ENCODE measurements at regions not wholly inside any gene's neighbourhood (a gene's known extent, or its start where the extent isn't known, plus 50 kb on each side); places are given as distances from the start of the nearest gene placed in this dataset.

- peaks cover 14% of the 10 kb centered on the region for H3K9me3 ChIP-seq (ENCODE audit: low read length)
- no peaks in the 10 kb centered on the region for H3K36me3 ChIP-seq (ENCODE audit: insufficient read depth, low read length)
- peak overlapping the region in 1 of 2 donors; percentile 49 for H3K4me3 ChIP-seq (ENCODE audit: low read depth in 1 of 2, low read length in 2 of 2)
- no peak overlapping the region for H3K9ac ChIP-seq (ENCODE audit: low read length)
- H3K27ac ChIP-seq (ENCODE audit: low read depth, low read length) = no peak overlapping the region
- peaks cover 0 to 28% of the 10 kb centered on the region in 2 donors for H3K27me3 ChIP-seq (ENCODE audit: control insufficient read depth in 1 of 2, insufficient read depth in 2 of 2, low read length in 2 of 2)
- no peaks in the 10 kb centered on the region for H3K4me1 ChIP-seq (ENCODE audit: insufficient read depth, low read length)
Measured at GRCh38 chr4:183797011-183797444, 108.1 kb upstream of the STOX2 start.

GRCh38 chr4:183797445-183798300 lies 107.4 kb upstream of the STOX2 start:
- H3K4me1 ChIP-seq (ENCODE audit: insufficient read depth, low read length) = no peaks in the 10 kb centered on the region
- peaks cover 0 to 28% of the 10 kb centered on the region in 2 donors for H3K27me3 ChIP-seq (ENCODE audit: control insufficient read depth in 1 of 2, insufficient read depth in 2 of 2, low read length in 2 of 2)
- no peak overlapping the region for H3K27ac ChIP-seq (ENCODE audit: low read depth, low read length)
- H3K36me3 ChIP-seq (ENCODE audit: insufficient read depth, low read length) = no peaks in the 10 kb centered on the region
- peaks cover 13% of the 10 kb centered on the region for H3K9me3 ChIP-seq (ENCODE audit: low read length)
- H3K4me3 ChIP-seq (ENCODE audit: low read depth in 1 of 2, low read length in 2 of 2) = peak overlapping the region; percentile 27 to 57
- H3K9ac ChIP-seq (ENCODE audit: low read length) = no peak overlapping the region

- Histone ChIP-seq H3K4me1 (ENCODE audit: insufficient read depth, low read length) (no peaks in the 10 kb centered on the region), H3K4me3 (ENCODE audit: low read depth in 1 of 2, low read length in 2 of 2) (peak overlapping the region; percentile 23 to 25), H3K9me3 (ENCODE audit: low read length) (peaks cover 7% of the 10 kb centered on the region), H3K27ac (ENCODE audit: low read depth, low read length) (no peak overlapping the region), H3K36me3 (ENCODE audit: insufficient read depth, low read length) (no peaks in the 10 kb centered on the region), H3K9ac (ENCODE audit: low read length) (no peak overlapping the region), H3K27me3 (ENCODE audit: control insufficient read depth in 1 of 2, insufficient read depth in 2 of 2, low read length in 2 of 2) (peaks cover 0 to 28% of the 10 kb centered on the region in 2 donors)
Measured at GRCh38 chr4:183798301-183799253, 106.5 kb upstream of the STOX2 start.

GRCh38 chr4:183801457-183802165 lies 103.5 kb upstream of the STOX2 start:
- Histone ChIP-seq H3K27me3 (ENCODE audit: control insufficient read depth in 1 of 2, insufficient read depth in 2 of 2, low read length in 2 of 2) (peaks cover 0 to 28% of the 10 kb centered on the region in 2 donors), H3K36me3 (ENCODE audit: insufficient read depth, low read length) (no peaks in the 10 kb centered on the region), H3K4me1 (ENCODE audit: insufficient read depth, low read length) (no peaks in the 10 kb centered on the region), H3K4me3 (ENCODE audit: low read depth in 1 of 2, low read length in 2 of 2) (no peak overlapping the region), H3K9me3 (ENCODE audit: low read length) (no peaks in the 10 kb centered on the region), H3K27ac (ENCODE audit: low read depth, low read length) (no peak overlapping the region), H3K9ac (ENCODE audit: low read length) (no peak overlapping the region)

GRCh38 chr4:183806341-183806740 lies 98.8 kb upstream of the STOX2 start:
- Histone ChIP-seq H3K9ac (ENCODE audit: low read length) (no peak overlapping the region), H3K27me3 (ENCODE audit: control insufficient read depth in 1 of 2, insufficient read depth in 2 of 2, low read length in 2 of 2) (no peaks in the 10 kb centered on the region), H3K4me1 (ENCODE audit: insufficient read depth, low read length) (no peaks in the 10 kb centered on the region), H3K36me3 (ENCODE audit: insufficient read depth, low read length) (no peaks in the 10 kb centered on the region), H3K4me3 (ENCODE audit: low read depth in 1 of 2, low read length in 2 of 2) (no peak overlapping the region), H3K9me3 (ENCODE audit: low read length) (no peaks in the 10 kb centered on the region), H3K27ac (ENCODE audit: low read depth, low read length) (no peak overlapping the region)

- H3K36me3 ChIP-seq (ENCODE audit: insufficient read depth, low read length) = no peaks in the 10 kb centered on the region
- no peaks in the 10 kb centered on the region for H3K9me3 ChIP-seq (ENCODE audit: low read length)
- no peaks in the 10 kb centered on the region for H3K27me3 ChIP-seq (ENCODE audit: control insufficient read depth in 1 of 2, insufficient read depth in 2 of 2, low read length in 2 of 2)
- no peak overlapping the region for H3K9ac ChIP-seq (ENCODE audit: low read length)
- no peaks in the 10 kb centered on the region for H3K4me1 ChIP-seq (ENCODE audit: insufficient read depth, low read length)
- no peak overlapping the region for H3K4me3 ChIP-seq (ENCODE audit: low read depth in 1 of 2, low read length in 2 of 2)
- no peak overlapping the region for H3K27ac ChIP-seq (ENCODE audit: low read depth, low read length)
Measured at GRCh38 chr4:183807420-183808096, 97.5 kb upstream of the STOX2 start.

- no peak overlapping the region for H3K27ac ChIP-seq (ENCODE audit: low read depth, low read length)
- no peaks in the 10 kb centered on the region for H3K36me3 ChIP-seq (ENCODE audit: insufficient read depth, low read length)
- no peaks in the 10 kb centered on the region for H3K9me3 ChIP-seq (ENCODE audit: low read length)
- no peaks in the 10 kb centered on the region for H3K4me1 ChIP-seq (ENCODE audit: insufficient read depth, low read length)
- no peak overlapping the region for H3K4me3 ChIP-seq (ENCODE audit: low read depth in 1 of 2, low read length in 2 of 2)
- H3K27me3 ChIP-seq (ENCODE audit: control insufficient read depth in 1 of 2, insufficient read depth in 2 of 2, low read length in 2 of 2) = no peaks in the 10 kb centered on the region
- no peak overlapping the region for H3K9ac ChIP-seq (ENCODE audit: low read length)
Measured at GRCh38 chr4:183808097-183808456, 97.0 kb upstream of the STOX2 start.

- Histone ChIP-seq H3K27ac (ENCODE audit: low read depth, low read length) (no peak overlapping the region), H3K4me3 (ENCODE audit: low read depth in 1 of 2, low read length in 2 of 2) (no peak overlapping the region), H3K9me3 (ENCODE audit: low read length) (no peaks in the 10 kb centered on the region), H3K9ac (ENCODE audit: low read length) (no peak overlapping the region), H3K36me3 (ENCODE audit: insufficient read depth, low read length) (no peaks in the 10 kb centered on the region), H3K4me1 (ENCODE audit: insufficient read depth, low read length) (no peaks in the 10 kb centered on the region), H3K27me3 (ENCODE audit: control insufficient read depth in 1 of 2, insufficient read depth in 2 of 2, low read length in 2 of 2) (no peaks in the 10 kb centered on the region)
Measured at GRCh38 chr4:183812567-183812966, 92.5 kb upstream of the STOX2 start.

- Histone ChIP-seq H3K4me1 (ENCODE audit: insufficient read depth, low read length) (no peaks in the 10 kb centered on the region), H3K27ac (ENCODE audit: low read depth, low read length) (no peak overlapping the region), H3K4me3 (ENCODE audit: low read depth in 1 of 2, low read length in 2 of 2) (no peak overlapping the region), H3K36me3 (ENCODE audit: insufficient read depth, low read length) (no peaks in the 10 kb centered on the region), H3K9me3 (ENCODE audit: low read length) (no peaks in the 10 kb centered on the region), H3K9ac (ENCODE audit: low read length) (no peak overlapping the region), H3K27me3 (ENCODE audit: control insufficient read depth in 1 of 2, insufficient read depth in 2 of 2, low read length in 2 of 2) (no peaks in the 10 kb centered on the region)
Measured at GRCh38 chr4:183814461-183814860, 90.6 kb upstream of the STOX2 start.

GRCh38 chr4:183816077-183816476 lies 89.0 kb upstream of the STOX2 start:
- Histone ChIP-seq H3K9me3 (ENCODE audit: low read length) (no peaks in the 10 kb centered on the region), H3K36me3 (ENCODE audit: insufficient read depth, low read length) (no peaks in the 10 kb centered on the region), H3K4me1 (ENCODE audit: insufficient read depth, low read length) (no peaks in the 10 kb centered on the region), H3K4me3 (ENCODE audit: low read depth in 1 of 2, low read length in 2 of 2) (no peak overlapping the region), H3K9ac (ENCODE audit: low read length) (no peak overlapping the region), H3K27me3 (ENCODE audit: control insufficient read depth in 1 of 2, insufficient read depth in 2 of 2, low read length in 2 of 2) (no peaks in the 10 kb centered on the region), H3K27ac (ENCODE audit: low read depth, low read length) (no peak overlapping the region)

Data from muscle layer of colon (tissue), 2 donors.